GF-D8 (cell line): ENCODE measurements at regions not wholly inside any gene's neighbourhood (a gene's known extent, or its start where the extent isn't known, plus 50 kb on each side); places are given as distances from the start of the nearest gene placed in this dataset.
A peak's percentile ranks its signal among the peaks of the same experiment; 100 is the strongest.
"Not testable (repeated sequence)": the region's sequence is repeated elsewhere in the genome, so short reads cannot be mapped to it uniquely, and the experiment has no call there.

Experiments
- DNase-seq: peaks from one replicate; lab custom pipeline; 2025; lab: John Stamatoyannopoulos, UW

- DNase-seq: no peak
Measured at GRCh38 chr7:20466543-20467021, 135.9 kb downstream of the ITGB8 start.

DNA sequence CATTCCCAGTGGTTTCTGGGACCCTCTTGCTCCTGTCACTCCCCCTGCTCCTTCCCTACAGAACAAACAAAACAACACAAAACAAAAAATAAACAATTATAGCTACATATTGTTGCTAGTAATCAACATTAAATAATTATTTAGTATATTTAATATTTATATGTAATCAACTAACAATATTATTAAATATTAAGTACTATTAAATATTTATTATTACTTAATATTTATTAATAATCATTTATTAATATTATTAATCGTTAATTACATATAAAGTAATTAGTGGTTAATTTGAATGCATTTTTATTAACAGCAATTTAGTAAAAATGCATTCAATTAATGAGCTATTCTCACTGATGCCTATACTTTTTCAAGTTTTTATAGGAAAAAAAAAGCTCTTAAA, 139.4 kb downstream of the ITGB8 start:
- DNase-seq: no peak

DNA sequence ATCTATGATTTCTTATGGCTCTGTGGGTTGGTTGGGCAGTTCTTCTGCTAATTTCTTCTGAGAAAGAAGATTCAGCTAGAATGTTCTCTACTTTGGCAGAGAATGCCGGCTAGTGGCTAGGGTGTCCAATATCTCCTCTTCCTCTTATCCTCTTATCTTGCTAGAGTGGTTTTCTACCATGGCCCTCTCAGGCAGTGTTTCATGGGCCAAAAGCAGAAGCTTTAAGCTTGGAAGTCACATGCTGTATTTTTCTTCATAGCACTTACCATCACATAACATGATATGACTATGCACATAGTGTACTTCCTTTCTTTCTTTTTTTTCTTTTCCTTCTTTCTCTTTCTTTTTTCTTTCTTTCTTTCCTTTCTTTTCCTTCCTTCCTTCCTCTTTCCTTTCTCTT, 140.0 kb downstream of the ITGB8 start:
- peak; percentile 37 for DNase-seq

DNA sequence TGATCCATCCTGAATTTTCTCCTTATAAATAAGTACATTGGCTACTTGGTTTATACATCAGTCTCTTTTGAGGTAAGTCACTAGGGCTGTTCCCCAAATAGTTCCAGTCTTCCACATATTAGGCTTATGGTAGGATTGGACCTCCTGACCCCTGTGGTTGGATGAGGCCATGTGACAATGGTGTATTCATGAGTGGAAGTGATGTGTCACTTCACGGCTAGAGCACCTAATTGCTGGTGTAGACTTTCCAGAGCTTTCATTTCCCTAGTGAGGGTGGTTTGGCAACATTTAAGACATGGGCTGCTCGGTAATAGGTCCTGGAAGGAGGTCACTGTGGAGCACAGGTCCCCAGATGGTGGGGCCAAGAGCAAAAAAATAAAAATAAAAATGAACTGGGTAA, 141.2 kb upstream of the ABCB5 start:
- no peak for DNase-seq

DNA sequence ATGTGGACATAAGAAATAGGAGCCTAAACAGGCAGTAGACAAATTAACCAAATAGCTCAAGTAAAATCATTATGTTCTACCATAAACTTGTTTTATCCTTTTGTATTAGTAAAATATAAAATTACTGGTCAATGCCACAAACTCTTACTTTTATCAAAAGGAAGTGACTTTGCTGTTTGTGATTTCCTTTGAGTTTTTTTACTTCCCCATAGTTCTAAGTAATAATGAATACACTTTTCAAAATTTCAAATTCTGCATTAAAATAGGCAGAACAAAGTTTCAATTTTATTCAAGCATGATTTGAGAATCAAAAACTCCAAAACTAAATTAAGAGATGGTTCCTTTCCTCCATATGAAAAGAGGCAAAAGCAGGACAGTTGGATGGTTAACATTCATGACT, 139.7 kb upstream of the ABCB5 start:
- DNase-seq: no peak

DNA sequence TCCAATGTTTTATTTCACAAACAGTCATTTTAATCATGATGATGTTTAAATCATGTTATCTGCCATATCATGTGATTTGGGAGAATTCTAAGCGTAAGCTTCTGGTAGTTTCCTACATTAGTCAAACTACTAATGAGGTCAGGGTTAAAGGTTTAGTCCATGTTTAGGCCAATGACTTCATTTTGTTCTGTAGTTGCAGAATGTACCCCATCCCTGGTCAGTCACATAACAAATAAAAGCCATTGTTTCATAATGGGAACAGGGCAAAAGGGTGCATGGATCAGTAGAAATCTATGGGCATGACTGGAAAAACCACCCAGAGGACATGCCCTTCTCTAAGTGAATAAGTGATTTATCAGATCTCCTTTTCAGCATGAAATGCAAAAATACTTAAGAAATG, 138.4 kb upstream of the ABCB5 start:
- no peak for DNase-seq

DNA sequence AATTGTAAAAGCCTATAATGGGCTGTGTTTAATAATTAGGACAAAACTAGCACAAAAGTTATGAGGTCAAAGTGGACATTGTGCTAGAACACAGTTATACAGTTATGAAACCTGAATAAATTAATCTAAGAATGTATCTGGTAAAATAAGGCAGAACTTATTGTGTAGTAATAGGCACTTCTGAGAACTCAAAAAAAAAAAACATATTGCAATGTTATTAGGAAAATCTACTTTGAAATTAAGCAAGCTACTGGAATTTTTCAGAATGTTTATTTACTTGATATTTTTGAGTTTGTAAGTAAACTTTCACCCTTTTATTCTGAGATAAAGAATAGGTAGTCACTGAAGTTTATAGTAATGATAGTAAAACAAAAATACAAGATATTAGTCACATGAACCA, 135.8 kb upstream of the ABCB5 start:
- no peak for DNase-seq

DNA sequence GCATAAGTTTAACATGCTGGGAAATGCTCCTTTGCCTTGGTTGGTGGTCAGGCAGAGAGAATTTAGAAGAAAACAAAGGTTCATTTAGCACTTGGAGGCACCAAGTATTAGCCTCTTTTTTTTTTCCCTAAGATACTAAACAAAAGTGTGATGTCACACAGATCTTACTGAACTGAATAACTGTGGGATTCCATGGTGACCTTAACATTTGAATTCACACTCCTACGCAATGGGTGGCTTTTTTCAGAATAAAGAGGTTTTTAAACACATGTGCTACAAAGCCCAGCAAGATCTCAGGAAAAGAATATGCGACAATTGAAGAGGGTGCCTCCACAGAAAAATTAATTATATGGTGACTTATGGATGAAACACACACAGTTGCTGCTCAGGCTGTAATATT, 133.4 kb upstream of the ABCB5 start:
- DNase-seq: no peak

- DNase-seq: no peak
Measured at GRCh38 chr7:20484356-20484755, 131.1 kb upstream of the ABCB5 start.

GRCh38 chr7:20488850-20489249, 126.6 kb upstream of the ABCB5 start:
- DNase-seq: no peak

DNA sequence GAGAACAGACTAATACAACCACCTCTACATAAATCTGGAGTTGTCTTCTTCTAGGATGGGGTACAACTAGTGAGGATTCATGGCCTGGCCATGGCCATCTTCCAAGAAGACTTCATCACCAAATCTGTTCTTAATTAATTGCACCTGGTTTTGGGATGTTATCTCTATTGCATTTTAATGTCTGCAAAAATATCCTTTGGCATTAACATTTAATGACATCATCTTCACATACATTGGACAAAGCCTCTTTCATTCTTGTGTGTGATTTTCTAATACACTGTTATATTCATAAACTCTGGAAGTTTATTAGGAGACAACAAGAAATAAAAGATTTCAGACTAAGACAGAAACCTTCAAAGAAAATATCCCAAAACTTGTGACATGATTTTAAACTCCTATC, 124.2 kb upstream of the ABCB5 start:
- DNase-seq: no peak

GRCh38 chr7:20494566-20494965, 120.9 kb upstream of the ABCB5 start:
- no peak for DNase-seq

GRCh38 chr7:20501473-20501872, 114.0 kb upstream of the ABCB5 start:
- not testable (repeated sequence) for DNase-seq

GRCh38 chr7:20503278-20503950, 112.1 kb upstream of the ABCB5 start:
- no peak for DNase-seq

DNA sequence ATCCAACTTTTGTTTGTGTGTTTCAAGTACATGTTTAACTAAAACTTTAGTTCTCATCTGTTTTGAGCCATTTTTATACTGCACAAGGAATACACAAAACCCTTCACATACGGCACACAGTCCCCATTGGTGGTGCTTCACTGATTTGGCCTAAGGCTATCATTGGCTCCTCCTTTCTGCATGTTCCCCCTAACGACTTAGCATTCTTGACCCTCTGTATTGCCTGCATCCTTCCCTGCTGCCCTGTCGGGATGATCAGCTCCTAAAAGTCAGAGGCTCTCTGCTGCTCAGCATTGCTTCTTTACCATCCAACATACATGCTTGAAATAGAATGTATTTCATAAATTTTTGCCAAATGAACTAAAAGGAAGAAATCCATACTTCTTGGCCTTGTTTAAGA, 111.4 kb upstream of the ABCB5 start:
- DNase-seq: no peak

- DNase-seq: no peak
Measured at GRCh38 chr7:20506175-20506574, 109.3 kb upstream of the ABCB5 start.

DNA sequence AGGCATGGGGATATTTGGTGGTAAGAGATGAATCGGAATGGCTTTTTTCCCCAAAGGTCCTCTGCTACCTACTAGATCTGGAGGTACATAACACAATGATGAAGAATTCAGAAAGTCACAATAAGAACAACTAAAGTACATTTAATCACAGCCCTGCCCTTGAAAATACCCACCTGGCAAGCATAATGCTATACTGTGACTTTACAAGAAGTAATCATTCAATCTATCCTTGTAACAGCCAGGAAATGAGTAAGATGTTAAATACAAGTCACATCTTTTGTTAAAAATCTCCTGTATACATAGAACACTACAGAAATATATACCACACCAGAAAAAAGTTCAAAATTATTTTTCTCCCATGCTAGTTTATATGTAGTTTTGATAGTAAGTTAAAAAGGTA, 108.3 kb upstream of the ABCB5 start:
- DNase-seq: no peak

GRCh38 chr7:20508109-20508508, 107.4 kb upstream of the ABCB5 start:
- no peak for DNase-seq

DNA sequence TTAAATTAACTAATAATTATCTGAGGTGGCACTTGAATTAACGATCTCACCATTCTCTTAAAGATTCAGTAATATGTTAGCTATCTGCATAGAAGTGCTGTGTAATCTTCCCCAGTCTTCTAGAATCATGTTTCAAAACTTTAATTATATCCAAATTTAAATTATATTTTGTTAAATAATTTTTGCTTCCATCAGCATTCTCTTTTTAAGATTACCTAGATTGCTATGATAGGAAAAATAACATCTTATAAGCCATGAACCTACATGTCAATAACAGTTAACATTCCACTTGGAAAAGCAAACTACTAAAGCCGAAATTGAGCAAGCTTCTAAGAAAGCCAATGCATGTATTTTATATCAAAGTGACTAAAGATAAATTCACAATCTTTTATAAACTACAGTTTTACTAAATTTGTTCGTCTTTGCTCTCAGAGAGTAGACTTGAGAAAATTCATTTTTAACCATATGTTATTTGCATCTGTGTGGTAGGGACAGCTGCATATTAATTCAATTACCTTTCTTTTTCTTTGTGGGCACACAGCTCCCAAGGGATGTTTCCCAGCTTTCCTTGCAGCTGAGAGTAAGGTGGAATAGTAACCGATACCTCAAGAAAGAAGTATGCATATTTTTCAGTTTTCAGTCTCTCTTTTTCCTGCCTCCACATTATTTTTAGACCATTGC, 105.4 kb upstream of the ABCB5 start:
- no peak for DNase-seq

DNA sequence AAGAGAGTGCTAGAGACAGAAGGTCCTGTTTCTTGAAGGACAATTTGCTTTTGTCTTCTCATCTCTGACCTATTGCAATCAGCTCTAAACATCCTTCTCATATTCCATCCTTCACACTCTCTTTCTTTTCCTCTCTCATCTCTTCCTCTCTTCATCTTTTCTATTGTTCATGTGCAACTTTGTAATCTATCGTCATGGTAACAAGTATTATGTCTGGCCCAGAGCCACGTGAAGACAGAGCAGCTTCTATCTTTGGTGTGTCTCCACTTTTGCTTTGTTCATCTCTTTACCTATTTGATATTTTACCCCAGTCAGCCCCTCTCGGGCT, 104.9 kb upstream of the ABCB5 start:
- DNase-seq: no peak

DNA sequence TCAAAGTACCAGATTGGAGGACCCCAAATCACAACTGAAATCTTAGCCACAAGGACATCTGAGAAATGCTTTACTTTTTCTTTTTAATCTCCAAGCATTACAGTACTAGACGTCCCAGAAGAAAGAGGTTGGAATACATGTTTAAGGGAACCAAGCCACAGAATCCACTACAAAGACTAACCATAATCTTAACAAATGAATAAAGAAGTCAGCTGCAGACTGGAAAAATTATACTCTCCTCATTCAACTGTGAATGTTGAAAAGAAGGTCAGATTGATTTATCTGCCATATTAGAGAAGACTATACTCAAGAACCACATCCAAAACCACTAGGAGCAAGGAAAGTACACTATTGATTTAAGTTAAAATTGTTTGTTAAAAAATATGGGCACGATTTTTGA, 102.1 kb upstream of the ABCB5 start:
- no peak for DNase-seq

DNA sequence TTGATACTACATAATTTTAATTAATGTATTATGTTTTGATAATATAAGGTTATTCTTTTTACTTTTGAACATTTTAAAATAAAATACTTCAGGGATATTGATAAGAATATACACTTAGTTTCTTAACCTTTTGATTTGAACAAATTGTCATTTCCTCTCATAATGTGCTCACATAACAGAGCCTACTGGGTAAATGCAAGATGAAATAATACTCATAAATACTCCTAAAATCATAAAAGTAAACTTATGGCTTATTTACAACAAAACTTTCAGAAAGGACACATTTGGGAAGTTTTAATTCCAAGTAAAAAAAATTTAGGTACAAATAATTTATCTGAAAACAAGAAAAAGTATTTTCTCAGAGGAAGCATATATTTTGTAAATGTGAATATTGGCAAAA, 101.6 kb upstream of the ABCB5 start:
- no peak for DNase-seq

GRCh38 chr7:20514364-20514763, 101.1 kb upstream of the ABCB5 start:
- no peak for DNase-seq

DNA sequence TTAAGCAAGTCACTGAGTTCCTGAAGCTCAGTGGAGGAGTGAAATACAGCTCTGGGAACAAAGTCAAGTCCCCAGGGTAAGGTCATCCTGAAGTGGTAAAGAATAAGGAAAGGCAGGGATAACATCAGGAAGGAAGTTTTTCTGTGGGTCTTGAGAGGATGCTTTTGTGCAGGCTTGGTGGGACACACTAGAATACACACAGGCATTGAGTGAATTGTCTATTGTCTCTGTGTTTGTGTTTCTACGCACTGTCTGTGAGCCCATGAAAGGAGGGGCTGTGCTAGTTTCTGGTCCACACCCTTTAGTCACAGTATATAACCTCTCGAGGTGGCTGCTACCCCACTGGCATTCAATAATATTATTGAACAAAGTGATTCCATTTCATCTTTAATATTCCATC, 95.8 kb upstream of the ABCB5 start:
- no peak for DNase-seq
